ENCODE measurements at regions not wholly inside any gene's neighbourhood (a gene's known extent, or its start where the extent isn't known, plus 50 kb on each side); places are given as distances from the start of the nearest gene placed in this dataset.

- TF ChIP-seq CTCF (IDR thresholded peaks at IDR 0.05; ENCODE audit: low read depth, low read length), result no peak
- TF ChIP-seq EZH2phosphoT487 (IDR thresholded peaks at IDR 0.05; ENCODE audit: low read depth), result no peak
These were observed 762.4 kb upstream of the FRG1 start for GRCh38 chr4:189178125-189178746.
